H4 (cell line): ENCODE measurements at regions not wholly inside any gene's neighbourhood (a gene's known extent, or its start where the extent isn't known, plus 50 kb on each side); places are given as distances from the start of the nearest gene placed in this dataset.
"Not testable (repeated sequence)": the region's sequence is repeated elsewhere in the genome, so short reads cannot be mapped to it uniquely, and the experiment has no call there.

ENCODE experiments used
- DNase-seq: peaks from one replicate; pipeline ENCODE4 v3.0.0-alpha.2; 2015; ENCODE audit warnings: low spot score

DNA sequence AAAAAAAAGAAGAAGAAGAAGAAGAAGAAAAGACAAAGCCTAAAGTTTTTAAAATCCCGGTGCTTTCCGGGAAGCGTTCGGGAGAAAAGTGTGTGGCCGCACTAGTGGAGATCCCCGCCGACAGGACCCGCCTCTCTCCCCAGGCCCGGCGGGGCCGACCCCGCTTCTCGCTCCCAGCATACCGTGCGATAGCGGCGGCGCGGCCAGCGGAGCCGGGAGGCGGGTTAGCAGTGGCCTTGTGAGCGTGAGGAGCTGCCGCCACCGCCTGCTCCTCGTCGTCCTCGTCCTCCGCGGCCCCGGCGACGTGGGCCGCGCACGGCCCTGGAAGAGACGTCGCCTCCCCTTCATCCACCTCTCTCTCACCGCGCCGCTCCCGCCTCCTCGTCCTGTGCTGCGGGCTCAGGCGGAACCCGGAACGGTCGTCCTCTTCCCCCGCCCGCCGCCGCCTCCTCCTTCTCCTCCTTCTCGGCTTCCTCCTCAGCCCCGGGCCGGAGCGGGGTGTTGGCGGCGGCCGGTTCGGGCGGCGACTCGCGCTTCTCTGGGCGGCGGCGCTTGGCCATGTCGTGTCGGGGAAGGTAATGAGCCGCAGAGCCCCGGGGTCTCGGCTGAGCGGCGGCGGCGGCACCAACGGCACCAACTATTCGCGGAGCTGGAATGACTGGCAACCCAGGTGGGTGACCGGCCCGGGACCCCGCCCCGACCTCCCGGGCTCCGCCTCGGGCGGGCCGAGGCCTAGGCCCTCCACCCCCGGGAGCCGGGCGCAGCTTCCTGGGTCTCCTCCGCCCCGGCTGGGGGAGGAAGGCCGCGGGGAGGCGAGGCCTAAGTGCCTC is 62.6 kb upstream of the CDR2 start:
- peak; percentile 29 for DNase-seq

DNA sequence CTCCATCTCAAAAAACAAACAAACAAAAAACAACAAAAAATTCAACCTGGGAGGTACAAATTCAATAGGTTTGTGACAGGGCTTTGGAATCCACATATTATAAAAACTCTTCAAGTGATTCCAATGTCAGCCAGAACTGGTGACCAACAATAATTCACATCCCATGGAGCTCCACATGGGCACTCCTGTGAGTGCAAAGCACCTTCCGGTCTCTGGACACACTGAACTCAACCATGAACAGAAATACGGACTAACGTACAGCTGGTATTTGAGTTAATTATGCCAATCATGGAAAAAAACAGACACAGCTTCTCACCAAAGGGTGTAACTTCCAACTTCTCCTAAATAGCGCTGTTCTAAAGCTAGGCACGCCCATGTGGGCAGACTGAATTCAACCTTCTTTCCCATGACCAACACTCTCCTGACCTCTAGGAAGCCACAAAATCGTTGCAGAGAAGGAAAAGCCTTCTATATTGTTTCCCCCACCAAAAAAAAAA is 62.0 kb upstream of the CDR2 start:
- DNase-seq: not testable (repeated sequence)

DNA sequence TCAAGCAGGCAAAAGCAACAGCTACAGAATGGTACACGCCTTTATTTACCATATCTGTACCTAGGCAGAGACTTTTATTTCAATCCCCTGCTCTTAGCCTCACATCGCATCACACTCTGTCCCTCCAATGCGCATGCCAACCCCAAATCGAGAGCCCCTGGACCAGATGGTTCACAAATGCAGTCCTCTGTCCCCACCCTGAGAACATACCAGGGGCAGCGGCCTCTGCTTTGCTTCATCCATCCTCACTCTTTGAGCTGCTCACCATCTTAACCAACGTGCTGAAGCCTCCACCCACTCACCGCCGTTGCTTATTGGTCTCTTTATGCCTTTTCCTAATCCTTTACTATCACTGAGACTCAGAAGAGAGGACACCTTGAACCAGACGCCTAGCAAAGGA is 56.9 kb upstream of the CDR2 start:
- DNase-seq: not testable (repeated sequence)

DNA sequence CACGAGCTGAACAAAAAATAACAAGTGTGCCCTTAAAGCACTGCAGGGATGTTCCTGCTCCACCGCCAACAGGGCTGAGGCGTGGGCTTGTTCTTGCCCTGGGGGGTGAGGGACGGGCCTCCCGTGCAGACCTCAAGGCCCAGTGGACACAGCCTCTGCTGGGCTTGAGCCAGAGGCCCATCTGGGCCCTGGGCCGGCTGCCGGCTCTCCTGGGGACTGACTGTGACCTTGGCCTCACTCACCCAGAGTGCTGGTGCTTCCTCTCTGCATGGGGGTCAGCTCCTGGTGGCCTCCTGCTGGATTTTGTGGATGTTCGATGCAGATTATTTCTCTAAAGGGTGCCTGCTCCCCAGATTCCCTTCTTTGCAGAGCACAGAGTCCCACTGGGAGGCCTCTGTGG is 54.2 kb upstream of the CDR2 start:
- no peak for DNase-seq

DNA sequence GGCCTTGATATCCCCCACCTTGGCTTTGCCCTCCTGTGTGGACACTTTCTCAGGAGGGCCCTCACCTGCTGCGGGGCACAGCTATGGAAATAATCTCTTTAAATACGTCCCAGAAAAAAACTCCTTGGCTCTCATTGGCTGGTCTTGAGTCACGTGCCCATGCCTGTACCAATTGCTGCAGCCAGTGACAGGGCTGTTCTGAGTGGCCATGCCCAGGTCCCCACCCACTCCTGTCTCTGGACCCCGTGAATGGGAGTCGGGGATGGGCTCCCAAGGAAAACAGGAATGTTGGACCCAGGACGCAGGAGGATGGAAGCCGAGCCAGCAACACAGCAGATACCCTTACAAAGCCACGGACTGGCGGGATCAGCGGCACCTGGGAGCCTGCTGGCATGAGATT is 53.1 kb upstream of the CDR2 start:
- no peak for DNase-seq

DNA sequence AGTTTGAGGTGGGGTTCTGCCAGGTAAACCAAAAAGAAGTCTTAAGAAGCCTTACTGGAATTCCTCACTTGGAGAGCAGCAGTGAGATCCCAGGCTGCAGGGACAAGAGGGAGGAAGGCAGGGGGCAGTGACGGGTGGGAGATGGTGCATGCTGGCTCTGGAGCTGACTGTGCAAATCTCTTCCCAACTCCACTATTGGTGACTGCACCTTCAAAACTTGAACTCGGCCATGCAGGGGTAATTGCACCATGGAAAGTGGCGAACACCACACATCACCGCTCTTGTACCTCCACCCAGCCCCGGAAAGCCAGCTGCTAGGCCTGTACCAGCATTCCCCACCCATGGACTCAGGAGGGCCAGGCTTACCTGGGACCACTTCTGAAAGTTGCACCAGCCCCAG is 51.4 kb upstream of the CDR2 start:
- DNase-seq: no peak

DNA sequence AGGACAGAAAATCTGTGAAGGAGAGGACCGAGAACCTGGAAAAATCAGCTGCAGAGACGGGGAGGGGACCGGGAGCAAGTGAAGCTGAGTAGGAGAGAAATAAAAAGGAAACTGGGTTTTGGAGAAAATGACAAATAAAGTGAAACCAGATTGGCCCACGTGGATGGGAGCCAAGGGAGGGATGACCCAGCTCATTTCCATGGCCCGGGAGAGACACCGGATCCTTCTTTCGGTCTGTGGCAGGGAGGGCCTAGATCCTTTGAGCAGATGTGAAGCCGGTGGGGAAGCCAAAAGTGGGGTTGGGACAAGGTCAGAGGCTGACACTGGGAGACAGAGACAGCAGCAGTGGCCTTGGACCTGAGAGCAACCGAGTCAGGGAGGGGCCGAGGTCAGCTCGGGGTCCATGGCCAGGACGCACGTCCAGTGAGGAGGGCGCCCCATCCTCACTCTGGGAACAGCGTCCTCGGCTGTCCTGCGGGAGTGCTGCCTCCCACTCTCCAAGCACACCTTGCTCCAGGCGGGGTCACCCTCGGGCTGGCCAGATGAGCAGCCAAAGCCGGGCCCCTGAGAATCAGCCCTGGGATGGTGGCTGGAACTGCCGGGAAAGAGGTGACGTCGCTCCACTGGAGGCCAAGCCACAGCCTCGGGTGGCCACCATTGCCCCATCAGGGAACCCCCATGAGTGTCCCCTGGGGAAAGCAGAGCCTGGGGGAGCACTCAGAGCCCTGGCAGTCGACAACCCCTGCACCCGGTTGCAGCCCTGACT is 50.8 kb upstream of the CDR2 start:
- DNase-seq: no peak

DNA sequence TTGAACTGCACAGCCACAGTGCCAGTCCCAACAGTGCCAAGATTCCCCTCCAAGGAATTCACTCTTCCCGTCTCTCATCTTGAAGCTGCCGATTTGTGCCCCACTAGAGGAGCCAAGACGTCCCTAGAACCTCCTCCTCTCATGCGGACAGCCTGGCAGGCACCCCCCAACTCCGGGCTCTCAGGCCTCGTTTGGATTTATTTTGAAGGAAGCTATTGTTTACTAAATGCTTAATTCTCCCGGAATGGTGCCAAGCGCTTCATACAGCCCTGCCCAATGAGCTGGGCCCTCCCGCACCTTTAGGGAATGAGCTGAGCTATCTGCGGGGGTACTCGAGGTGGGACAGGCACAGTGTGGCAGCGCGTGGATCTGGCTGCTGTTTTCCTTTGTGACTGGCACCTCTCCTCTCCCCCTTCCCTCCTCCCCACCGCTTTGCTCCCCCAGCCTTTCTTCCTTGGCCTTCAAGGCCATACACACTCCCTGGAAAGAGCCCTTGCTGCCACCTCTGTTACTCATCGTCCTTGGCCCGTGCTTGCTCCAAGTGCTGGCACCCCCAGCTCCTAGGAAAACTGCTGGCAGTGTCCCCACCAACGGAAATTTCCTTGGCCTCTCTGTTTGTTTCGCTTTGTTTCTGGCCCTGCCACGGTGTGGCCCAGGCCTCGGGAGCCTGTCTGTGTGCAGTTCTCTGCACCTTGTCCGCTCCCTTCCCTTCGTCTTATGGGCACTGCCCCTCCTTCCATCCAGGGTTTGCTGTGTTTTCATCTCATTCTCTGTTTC is 49.9 kb upstream of the CDR2 start:
- peak; percentile 42 for DNase-seq
